Ovary (tissue), 7 donors: ENCODE measurements at regions not wholly inside any gene's neighbourhood (a gene's known extent, or its start where the extent isn't known, plus 50 kb on each side); places are given as distances from the start of the nearest gene placed in this dataset.

Experiments used
- DNase-seq, 5 donors: peaks; one replicate each; pipeline ENCODE4 v3.0.0-alpha.2; 2019 to 2020
- H3K27ac ChIP-seq, 2 donors: fragments of 200-600 bp; one replicate each; pipeline versions ENCODE4 v1.5.1 to v1.8.0; 2019 to 2022
- H3K27me3 ChIP-seq: fragments of 200-600 bp; one replicate; pipeline ENCODE4 v1.8.0; 2022
- H3K36me3 ChIP-seq: fragments of 200-600 bp; sonication (generic); one replicate; pipeline ENCODE4 v1.5.1; 2019
- H3K4me1 ChIP-seq: one replicate; pipeline ENCODE4 v1.8.1; 2013; ENCODE audit warnings: mild to moderate bottlenecking, moderate library complexity; ENCODE audit not compliant: insufficient read depth
- H3K4me3 ChIP-seq: fragments of 200-600 bp; sonication (generic); one replicate; pipeline ENCODE4 v1.5.1; 2017
- H3K9me3 ChIP-seq, 2 donors: fragments of 200-600 bp in 1 of 2; sonication (generic) in 1 of 2; one replicate each; pipeline versions ENCODE4 v1.5.1 to v1.8.1; 2013 to 2019; ENCODE audit warnings: mild to moderate bottlenecking in 1 of 2, moderate library complexity in 1 of 2
- EP300 ChIP-seq: sonication (generic); formaldehyde crosslinking; IDR thresholded peaks from one replicate; pipeline ENCODE4 v1.6.1; 2017; ENCODE audit warnings: antibody characterized with exemption
- POLR2A ChIP-seq: fragments of 450-650 bp; IDR thresholded peaks from one replicate; pipeline ENCODE4 v1.6.1; 2017; ENCODE audit warnings: antibody characterized with exemption, mild to moderate bottlenecking, moderate library complexity
- WGBS, 3 donors: extraction: QIAGEN DNeasy Blood & Tissue Kit in 1 of 3; methylation state at CpG; one replicate each; pipeline versions ENCODE4 v1.1.5 to v1.1.7; 2013 to 2017; 5-methylcytosine and 5-hydroxymethylcytosine counted together
- intact Hi-C, 4 donors: fragments of 100-400 bp; cut with DNase I; formaldehyde crosslinking; loops; one replicate each; pipeline versions ENCODE4 v1.11.0 to v1.15.1; 2022 to 2023
- TF ChIP-seq, protein P1 (sequence below), 3 donors: fragments of 450-650 bp in 2 of 3; fragments of 200-600 bp in 1 of 3; IDR thresholded peaks; one replicate each; pipeline versions ENCODE4 v1.5.1 to v1.8.0; 2016 to 2022; ENCODE audit warnings: antibody characterized with exemption in 3 of 3, mild to moderate bottlenecking in 1 of 3
- donor health status: DM: no; HTN: no; CAD: no; lungs with moderate emphysema.
- donor health status: DM: no; HTN: no; CAD: no.
- donor health status: Bipolar disorder and iron deficiency.
- donor health status: DM: no; HTN: no; CAD: no.
- donor health status: DM: yes; HTN: yes; CAD: no.

DNA sequence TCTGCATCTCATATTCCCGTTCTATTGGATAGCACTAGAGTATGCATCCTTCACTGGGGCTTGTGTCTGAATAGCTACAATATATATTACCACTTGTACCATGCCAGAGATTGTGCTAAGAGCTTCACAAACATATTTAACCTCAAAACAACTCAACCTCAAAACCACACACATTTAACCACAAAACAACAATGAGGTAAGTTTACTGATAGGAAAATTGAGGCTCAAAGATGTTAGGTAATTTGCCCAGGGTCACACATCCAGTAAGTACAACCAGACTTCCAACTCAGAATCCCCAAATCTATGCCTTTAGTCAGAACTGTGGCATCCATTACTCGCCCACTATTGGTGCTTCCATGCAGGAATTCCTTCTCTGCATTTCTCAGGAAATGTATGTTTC, 220.0 kb downstream of the FAM43A start:
- whole genome bisulfite sequencing, 3 donors, result 94 to 96% (median 94%) methylated on average over 2 of the region's 2 CpGs
- Histone ChIP-seq H3K36me3 (no peaks in the 10 kb centered on the region), H3K4me3 (no peak overlapping the region), H3K27me3 (no peaks in the 10 kb centered on the region), H3K27ac (no peak overlapping the region), H3K4me1 (no peaks in the 10 kb centered on the region), H3K9me3 (no peaks in the 10 kb centered on the region)
- TF ChIP-seq, protein P1, sequence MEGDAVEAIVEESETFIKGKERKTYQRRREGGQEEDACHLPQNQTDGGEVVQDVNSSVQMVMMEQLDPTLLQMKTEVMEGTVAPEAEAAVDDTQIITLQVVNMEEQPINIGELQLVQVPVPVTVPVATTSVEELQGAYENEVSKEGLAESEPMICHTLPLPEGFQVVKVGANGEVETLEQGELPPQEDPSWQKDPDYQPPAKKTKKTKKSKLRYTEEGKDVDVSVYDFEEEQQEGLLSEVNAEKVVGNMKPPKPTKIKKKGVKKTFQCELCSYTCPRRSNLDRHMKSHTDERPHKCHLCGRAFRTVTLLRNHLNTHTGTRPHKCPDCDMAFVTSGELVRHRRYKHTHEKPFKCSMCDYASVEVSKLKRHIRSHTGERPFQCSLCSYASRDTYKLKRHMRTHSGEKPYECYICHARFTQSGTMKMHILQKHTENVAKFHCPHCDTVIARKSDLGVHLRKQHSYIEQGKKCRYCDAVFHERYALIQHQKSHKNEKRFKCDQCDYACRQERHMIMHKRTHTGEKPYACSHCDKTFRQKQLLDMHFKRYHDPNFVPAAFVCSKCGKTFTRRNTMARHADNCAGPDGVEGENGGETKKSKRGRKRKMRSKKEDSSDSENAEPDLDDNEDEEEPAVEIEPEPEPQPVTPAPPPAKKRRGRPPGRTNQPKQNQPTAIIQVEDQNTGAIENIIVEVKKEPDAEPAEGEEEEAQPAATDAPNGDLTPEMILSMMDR (IDR thresholded peaks at IDR 0.05), result no peak
- TF ChIP-seq POLR2A (no peak), EP300 (no peak)
- no peak for DNase-seq
- intact Hi-C loops, result no loop called here

DNA sequence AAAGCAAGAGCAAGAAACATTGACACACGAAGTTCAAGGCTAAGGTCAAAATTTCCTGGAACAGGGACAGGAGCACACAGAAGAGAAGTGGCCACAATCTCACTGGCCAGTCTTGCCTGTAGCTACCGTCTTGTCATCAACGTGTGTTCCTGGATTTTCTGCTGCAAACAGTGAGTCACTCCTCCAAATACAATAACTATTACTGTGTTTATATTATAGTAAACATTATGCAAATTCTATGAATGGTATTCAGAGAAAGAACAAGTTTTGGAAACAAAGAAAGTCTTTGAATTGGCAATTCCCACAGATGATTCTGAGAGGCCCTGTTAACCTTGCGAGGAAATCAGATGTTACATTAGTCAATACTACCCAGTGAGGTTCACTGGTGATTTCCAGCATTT, 220.5 kb downstream of the FAM43A start:
- 32 to 53% (median 36%) methylated on average over 4 of the region's 4 CpGs for WGBS, 3 donors
- no peak overlapping the region for H3K4me3 ChIP-seq
- no peaks in the 10 kb centered on the region for H3K4me1 ChIP-seq
- no peaks in the 10 kb centered on the region for H3K27me3 ChIP-seq
- intact Hi-C loops, result no loop called here
- no peaks in the 10 kb centered on the region for H3K36me3 ChIP-seq
- TF ChIP-seq POLR2A (no peak), EP300 (no peak)
- TF ChIP-seq, protein P1 (IDR thresholded peaks at IDR 0.05), result no peak
- DNase-seq, result no peak
- no peak overlapping the region for H3K27ac ChIP-seq
- no peaks in the 10 kb centered on the region for H3K9me3 ChIP-seq

DNA sequence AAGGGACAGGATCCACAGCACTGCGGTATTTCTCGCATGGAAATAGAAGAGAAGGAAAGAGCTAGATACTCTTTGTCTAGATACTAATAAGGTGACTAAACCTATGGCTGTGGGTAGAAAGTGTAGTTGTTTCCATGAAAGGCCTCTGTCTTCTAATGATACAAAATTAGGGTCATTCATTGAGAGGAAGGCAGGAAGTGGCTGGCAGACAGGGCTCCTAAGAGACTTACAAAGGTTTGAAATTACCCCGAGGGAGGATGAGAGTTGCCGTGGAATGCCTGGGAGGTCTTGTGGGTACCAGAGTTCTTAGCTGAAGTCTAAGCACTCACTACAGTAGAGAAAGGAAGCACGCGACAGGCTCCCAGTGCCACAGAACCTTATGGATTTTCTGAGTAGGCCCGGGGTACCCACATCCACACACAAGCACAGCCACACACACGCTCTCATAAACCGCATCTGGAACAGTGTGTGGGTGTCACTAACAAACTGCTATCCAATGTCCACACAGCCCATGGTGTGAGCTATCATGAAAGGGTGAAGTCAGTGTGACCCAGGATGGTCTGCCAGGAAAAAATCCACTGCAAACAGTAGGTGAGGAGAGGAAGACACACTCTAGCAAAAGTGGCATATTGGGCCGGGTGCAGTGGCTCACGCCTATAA, 221.4 kb downstream of the FAM43A start:
- 76 to 95% (median 92%) methylated on average over 11 of the region's 11 CpGs for WGBS, 3 donors
- Histone ChIP-seq H3K27me3 (no peaks in the 10 kb centered on the region), H3K9me3 (no peaks in the 10 kb centered on the region), H3K4me1 (no peaks in the 10 kb centered on the region), H3K27ac (no peak overlapping the region), H3K36me3 (no peaks in the 10 kb centered on the region), H3K4me3 (no peak overlapping the region)
- DNase-seq, result no peak
- TF ChIP-seq, protein P1 (IDR thresholded peaks at IDR 0.05), result no peak
- no peak for TF ChIP-seq POLR2A
- TF ChIP-seq EP300, result no peak
- intact Hi-C loops, result no loop called here

DNA sequence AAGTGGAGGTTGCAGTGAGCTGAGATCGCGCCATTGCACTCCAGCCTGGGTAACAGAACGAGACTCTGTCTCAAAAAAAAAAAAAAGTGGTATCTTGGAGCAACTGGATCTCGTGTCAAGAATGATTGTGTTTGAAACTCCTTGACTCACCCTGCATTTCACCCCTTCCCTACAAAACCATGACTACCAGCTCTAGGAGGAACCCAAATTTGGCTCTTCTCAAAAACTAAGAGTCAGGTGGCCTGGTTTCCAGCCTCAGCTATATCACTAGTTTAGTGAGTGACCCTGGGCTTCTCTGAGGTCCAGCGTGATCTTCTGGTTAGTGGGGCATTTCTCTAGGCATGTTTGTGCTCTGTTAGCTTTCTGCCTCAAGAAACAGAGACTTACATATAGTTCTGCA, 222.1 kb downstream of the FAM43A start:
- no peaks in the 10 kb centered on the region for H3K36me3 ChIP-seq
- no peaks in the 10 kb centered on the region for H3K9me3 ChIP-seq
- no peak overlapping the region for H3K27ac ChIP-seq
- WGBS, 3 donors, result 53 to 95% (median 89%) methylated on average over 5 of the region's 5 CpGs
- H3K4me1 ChIP-seq, result no peaks in the 10 kb centered on the region
- TF ChIP-seq EP300 (no peak), POLR2A (no peak)
- TF ChIP-seq, protein P1 (IDR thresholded peaks at IDR 0.05), result no peak
- no peak overlapping the region for H3K4me3 ChIP-seq
- DNase-seq, result no peak
- no peaks in the 10 kb centered on the region for H3K27me3 ChIP-seq
- intact Hi-C loops, result no loop called here
